ENCODE measurements at regions not wholly inside any gene's neighbourhood (a gene's known extent, or its start where the extent isn't known, plus 50 kb on each side); places are given as distances from the start of the nearest gene placed in this dataset.

DNA sequence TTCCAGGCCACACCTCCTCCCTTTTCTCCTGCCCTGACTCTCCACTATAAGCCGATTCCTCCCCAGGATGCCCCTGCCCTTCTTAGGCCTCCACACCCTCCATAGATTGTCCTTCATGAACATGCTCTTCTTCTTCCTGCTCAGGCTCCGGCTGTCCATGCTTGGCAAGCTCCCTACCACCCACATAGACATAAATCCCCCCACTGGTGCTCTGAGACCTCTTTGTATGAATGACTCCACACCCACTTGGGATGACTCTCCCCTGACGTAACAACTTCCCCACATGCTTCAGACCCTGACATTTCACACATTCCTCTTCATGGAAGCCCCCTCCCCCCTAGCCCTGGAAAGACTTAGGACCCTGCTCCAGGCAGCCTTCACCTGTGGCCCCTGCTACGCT is 542.5 kb upstream of the LARGE1 start:
- Histone ChIP-seq H3K27ac (replicated peaks in 1 of 4) (no peak overlapping the region), H3K36me3 (no peaks in the 10 kb centered on the region), H3K9me3 (no peaks in the 10 kb centered on the region), H3K4me3 (no peak overlapping the region), H3K27me3 (peaks cover 0 to 17% (median 0%) of the 10 kb centered on the region in 4 donors), H3K4me1 (no peaks in the 10 kb centered on the region)
- intact Hi-C loops (cut with DNase I), result loop anchor here (10.0 kb wide), 1 partner anchor 62 kb away; no protein-coding TSS in a partner anchor
- peak; percentile 68 for DNase-seq (ENCODE audit: extremely low spot score)
- TF ChIP-seq POLR2AphosphoS5 (IDR thresholded peaks at IDR 0.05) (no peak), POLR2A (IDR thresholded peaks at IDR 0.05; ENCODE audit: low read depth) (no peak), EP300 (IDR thresholded peaks at IDR 0.05) (no peak)
- TF ChIP-seq, protein P1, sequence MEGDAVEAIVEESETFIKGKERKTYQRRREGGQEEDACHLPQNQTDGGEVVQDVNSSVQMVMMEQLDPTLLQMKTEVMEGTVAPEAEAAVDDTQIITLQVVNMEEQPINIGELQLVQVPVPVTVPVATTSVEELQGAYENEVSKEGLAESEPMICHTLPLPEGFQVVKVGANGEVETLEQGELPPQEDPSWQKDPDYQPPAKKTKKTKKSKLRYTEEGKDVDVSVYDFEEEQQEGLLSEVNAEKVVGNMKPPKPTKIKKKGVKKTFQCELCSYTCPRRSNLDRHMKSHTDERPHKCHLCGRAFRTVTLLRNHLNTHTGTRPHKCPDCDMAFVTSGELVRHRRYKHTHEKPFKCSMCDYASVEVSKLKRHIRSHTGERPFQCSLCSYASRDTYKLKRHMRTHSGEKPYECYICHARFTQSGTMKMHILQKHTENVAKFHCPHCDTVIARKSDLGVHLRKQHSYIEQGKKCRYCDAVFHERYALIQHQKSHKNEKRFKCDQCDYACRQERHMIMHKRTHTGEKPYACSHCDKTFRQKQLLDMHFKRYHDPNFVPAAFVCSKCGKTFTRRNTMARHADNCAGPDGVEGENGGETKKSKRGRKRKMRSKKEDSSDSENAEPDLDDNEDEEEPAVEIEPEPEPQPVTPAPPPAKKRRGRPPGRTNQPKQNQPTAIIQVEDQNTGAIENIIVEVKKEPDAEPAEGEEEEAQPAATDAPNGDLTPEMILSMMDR (IDR thresholded peaks at IDR 0.05), result no peak
- 69% methylated on average over 4 of the region's 4 CpGs for WGBS

DNA sequence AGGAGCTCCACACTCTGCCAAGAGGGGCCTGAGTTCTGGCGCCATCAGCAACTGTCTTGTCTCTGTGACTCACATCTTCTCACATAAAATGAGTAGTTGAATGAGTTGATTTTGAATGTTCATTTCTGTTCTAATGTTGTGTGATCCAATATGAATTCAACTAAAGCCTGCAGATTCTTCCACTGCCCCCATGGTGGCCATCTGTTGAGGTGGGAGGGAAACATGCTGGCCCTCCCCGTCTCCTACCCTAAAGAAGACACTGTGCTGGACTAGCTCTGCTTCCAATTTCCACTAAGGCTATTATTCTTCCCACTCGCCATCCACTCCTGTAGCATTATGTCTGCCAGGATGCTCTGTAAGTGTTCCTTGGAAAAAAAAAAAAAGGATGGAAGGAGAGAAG is 555.6 kb upstream of the LARGE1 start:
- WGBS, result 78% methylated on average over 3 of the region's 3 CpGs
- peaks cover 0 to 8% (median 6%) of the 10 kb centered on the region in 4 donors for H3K9me3 ChIP-seq
- no peak overlapping the region for H3K4me3 ChIP-seq
- peaks cover 0 to 6% (median 2%) of the 10 kb centered on the region in 4 donors for H3K27me3 ChIP-seq
- intact Hi-C loops (cut with DNase I), result no loop called here
- TF ChIP-seq POLR2AphosphoS5 (IDR thresholded peaks at IDR 0.05) (no peak), POLR2A (IDR thresholded peaks at IDR 0.05; ENCODE audit: low read depth) (no peak), EP300 (IDR thresholded peaks at IDR 0.05) (no peak)
- TF ChIP-seq, protein P1 (IDR thresholded peaks at IDR 0.05), result no peak
- no peak for DNase-seq (ENCODE audit: extremely low spot score)
- no peaks in the 10 kb centered on the region for H3K4me1 ChIP-seq
- no peaks in the 10 kb centered on the region for H3K36me3 ChIP-seq
- H3K27ac ChIP-seq (replicated peaks in 1 of 4), result no peak overlapping the region

DNA sequence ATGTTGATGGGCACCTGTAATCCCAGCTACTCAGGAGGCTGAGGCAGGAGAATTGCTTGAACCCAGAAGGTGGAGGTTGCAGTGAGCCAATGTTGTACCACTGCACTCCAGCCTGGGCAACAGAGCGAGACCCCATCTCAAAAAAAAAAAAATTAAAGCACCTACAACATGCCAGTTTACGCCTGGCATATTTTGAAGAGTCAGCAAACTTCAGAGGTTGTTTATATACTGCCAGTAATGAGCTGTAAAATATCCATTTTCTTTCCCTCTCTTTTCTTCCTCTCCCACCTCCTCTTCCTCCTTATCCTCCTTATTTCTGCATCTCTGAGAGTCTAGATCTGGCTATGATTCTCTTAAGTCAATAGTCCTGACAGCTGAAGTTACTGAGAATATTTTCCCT is 556.5 kb upstream of the LARGE1 start:
- no peak for DNase-seq (ENCODE audit: extremely low spot score)
- Histone ChIP-seq H3K9me3 (peaks cover 0 to 17% (median 13%) of the 10 kb centered on the region in 4 donors), H3K36me3 (no peaks in the 10 kb centered on the region), H3K27ac (replicated peaks in 1 of 4) (no peak overlapping the region), H3K27me3 (peaks cover 0 to 6% (median 2%) of the 10 kb centered on the region in 4 donors), H3K4me3 (no peak overlapping the region), H3K4me1 (no peaks in the 10 kb centered on the region)
- TF ChIP-seq POLR2AphosphoS5 (IDR thresholded peaks at IDR 0.05), result no peak
- no peak for TF ChIP-seq POLR2A (IDR thresholded peaks at IDR 0.05; ENCODE audit: low read depth)
- TF ChIP-seq EP300 (IDR thresholded peaks at IDR 0.05), result no peak
- TF ChIP-seq, protein P1 (IDR thresholded peaks at IDR 0.05), result no peak
- intact Hi-C loops (cut with DNase I), result no loop called here
- 85% methylated on average over 2 of the region's 2 CpGs for WGBS

DNA sequence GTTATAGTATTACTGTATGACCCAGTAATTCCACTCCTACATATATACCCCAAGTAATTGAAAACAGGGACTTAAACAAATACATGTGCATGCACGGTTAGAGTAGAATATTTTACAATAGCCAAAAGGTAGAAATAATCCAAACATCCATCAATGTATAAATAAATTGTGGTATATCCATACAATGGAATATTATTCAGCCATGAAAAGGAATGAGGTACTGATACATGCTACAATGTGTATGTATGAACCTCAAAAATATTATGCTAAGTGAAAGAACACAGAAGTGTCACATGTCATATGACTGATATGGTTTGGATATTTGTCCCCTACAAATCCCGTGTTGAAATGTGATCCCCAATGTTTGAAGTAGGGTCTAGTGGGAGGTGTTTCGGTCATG is 560.8 kb upstream of the LARGE1 start:
- no peak for DNase-seq (ENCODE audit: extremely low spot score)
- 88% methylated on average over 2 of the region's 3 CpGs for WGBS
- intact Hi-C loops (cut with DNase I), result no loop called here

More for the DNA sequence above, 560.8 kb upstream of the LARGE1 start:
- H3K4me3 ChIP-seq, result no peak overlapping the region
- H3K36me3 ChIP-seq, result no peaks in the 10 kb centered on the region
- peaks cover 0 to 21% (median 14%) of the 10 kb centered on the region in 4 donors for H3K9me3 ChIP-seq
- peaks cover 0 to 3% (median 0%) of the 10 kb centered on the region in 4 donors for H3K27me3 ChIP-seq
- no peaks in the 10 kb centered on the region for H3K4me1 ChIP-seq
- H3K27ac ChIP-seq (replicated peaks in 1 of 4), result no peak overlapping the region
- no peak for TF ChIP-seq POLR2AphosphoS5 (IDR thresholded peaks at IDR 0.05)
- TF ChIP-seq POLR2A (IDR thresholded peaks at IDR 0.05; ENCODE audit: low read depth), result no peak
- TF ChIP-seq EP300 (IDR thresholded peaks at IDR 0.05), result no peak
- TF ChIP-seq, protein P1 (IDR thresholded peaks at IDR 0.05), result no peak
